Liver (tissue), 8 donors: ENCODE measurements at regions not wholly inside any gene's neighbourhood (a gene's known extent, or its start where the extent isn't known, plus 50 kb on each side); places are given as distances from the start of the nearest gene placed in this dataset.

ENCODE experiments used
- DNase-seq: peaks from one replicate; pipeline ENCODE4 v3.0.0-alpha.2; 2017; ENCODE audit warnings: low spot score
- H3K27ac ChIP-seq, 2 donors: one replicate each; pipeline ENCODE4 v1.7.0; 2013; ENCODE audit warnings: inconsistent platforms in 2 of 2, low read length in 2 of 2, control low read depth in 1 of 2, low read depth in 1 of 2, mild to moderate bottlenecking in 1 of 2
- H3K27me3 ChIP-seq, 4 donors: one replicate each; pipeline versions ENCODE4 v1.6.1 to v1.7.0; 2013; ENCODE audit warnings: low read length in 3 of 4, inconsistent platforms in 1 of 4, mild to moderate bottlenecking in 1 of 4, moderate library complexity in 1 of 4; ENCODE audit not compliant: control insufficient read depth in 4 of 4, insufficient read depth in 4 of 4
- H3K36me3 ChIP-seq, 4 donors: one replicate each; pipeline versions ENCODE4 v1.6.1 to v1.7.0; 2013; ENCODE audit warnings: low read length in 3 of 4, mild to moderate bottlenecking in 3 of 4, low read depth in 1 of 4, moderate library complexity in 1 of 4; ENCODE audit not compliant: control insufficient read depth in 4 of 4, insufficient read depth in 3 of 4
- H3K4me1 ChIP-seq, 4 donors: one replicate each; pipeline versions ENCODE4 v1.6.1 to v1.7.0; 2013; ENCODE audit warnings: low read length in 3 of 4, mild to moderate bottlenecking in 3 of 4, moderate library complexity in 1 of 4; ENCODE audit not compliant: control insufficient read depth in 4 of 4, insufficient read depth in 4 of 4
- H3K4me3 ChIP-seq, 3 donors: one replicate each; pipeline versions ENCODE4 v1.6.1 to v1.7.0; 2013; ENCODE audit warnings: low read length in 3 of 3, control low read depth in 1 of 3, low read depth in 1 of 3, mild to moderate bottlenecking in 1 of 3
- H3K9ac ChIP-seq, 2 donors: one replicate each; pipeline ENCODE4 v1.7.0; 2013; ENCODE audit warnings: low read length in 2 of 2, mild to moderate bottlenecking in 2 of 2, moderate library complexity in 2 of 2, control low read depth in 1 of 2, low read depth in 1 of 2
- H3K9me3 ChIP-seq, 4 donors: one replicate each; pipeline versions ENCODE4 v1.6.1 to v1.7.0; 2013; ENCODE audit warnings: low read length in 3 of 4; ENCODE audit not compliant: control insufficient read depth in 4 of 4
- EGR1 ChIP-seq, 2 donors: IDR thresholded peaks; 2 replicates each; pipeline ENCODE4 v1.6.1; 2016 to 2018; ENCODE audit warnings: antibody characterized with exemption in 2 of 2, low read depth in 2 of 2
- FOXA1 ChIP-seq: IDR thresholded peaks from 2 replicates; pipeline ENCODE4 v1.6.1; 2016; ENCODE audit warnings: antibody characterized with exemption
- GABPA ChIP-seq, 2 donors: IDR thresholded peaks in 1 of 2; conservative IDR thresholded peaks in 1 of 2; 2 replicates each; pipeline ENCODE4 v1.6.1; 2016; ENCODE audit warnings: antibody characterized with exemption in 2 of 2, mild to moderate bottlenecking in 1 of 2, moderate library complexity in 1 of 2
- HNF4A ChIP-seq, 2 donors: conservative IDR thresholded peaks; 2 replicates each; pipeline ENCODE4 v1.6.1; 2016; ENCODE audit warnings: antibody characterized with exemption in 2 of 2, mild to moderate bottlenecking in 2 of 2
- HNF4G ChIP-seq: IDR thresholded peaks from 2 replicates; pipeline ENCODE4 v1.6.1; 2016; ENCODE audit warnings: antibody characterized with exemption
- JUND ChIP-seq, 2 donors: IDR thresholded peaks; 2 replicates each; pipeline ENCODE4 v1.6.1; 2016; ENCODE audit warnings: antibody characterized with exemption in 2 of 2
- NR2F2 ChIP-seq: IDR thresholded peaks from 2 replicates; pipeline ENCODE4 v1.6.1; 2016; ENCODE audit warnings: antibody characterized with exemption
- RAD21 ChIP-seq, 2 donors: IDR thresholded peaks; 2 replicates each; pipeline ENCODE4 v1.6.1; 2016; ENCODE audit warnings: antibody characterized with exemption in 2 of 2, mild to moderate bottlenecking in 2 of 2
- RXRA ChIP-seq, 2 donors: IDR thresholded peaks; 2 replicates each; pipeline ENCODE4 v1.6.1; 2017 to 2018; ENCODE audit warnings: antibody characterized with exemption in 2 of 2, mild to moderate bottlenecking in 1 of 2
- SP1 ChIP-seq: IDR thresholded peaks from 2 replicates; pipeline ENCODE4 v1.6.1; 2018; ENCODE audit warnings: antibody characterized with exemption, mild to moderate bottlenecking
- TAF1 ChIP-seq: conservative IDR thresholded peaks from 2 replicates; pipeline ENCODE4 v1.6.1; 2016; ENCODE audit warnings: antibody characterized with exemption, mild to moderate bottlenecking
- YY1 ChIP-seq: IDR thresholded peaks from 2 replicates; pipeline ENCODE4 v1.6.1; 2016; ENCODE audit warnings: antibody characterized with exemption, mild to moderate bottlenecking
- WGBS: extraction: QIAGEN DNeasy Blood & Tissue Kit; methylation state at CpG from one replicate; pipeline ENCODE4 v1.1.7; 2013; 5-methylcytosine and 5-hydroxymethylcytosine counted together
- TF ChIP-seq, protein P1 (sequence below): IDR thresholded peaks from 2 replicates; pipeline ENCODE4 v1.6.1; 2016; ENCODE audit warnings: antibody characterized with exemption
- TF ChIP-seq, protein P2 (sequence below): IDR thresholded peaks from 2 replicates; pipeline ENCODE4 v1.6.1; 2016; ENCODE audit warnings: antibody characterized with exemption
- TF ChIP-seq, protein P3 (sequence below): fragments of 150-350 bp; IDR thresholded peaks from 2 replicates; pipeline ENCODE4 v1.5.1; 2017; ENCODE audit warnings: improper control_type of control experiment, low read depth, low read length; ENCODE audit not compliant: missing input control
- TF ChIP-seq, protein P4 (sequence below): IDR thresholded peaks from 2 replicates; pipeline ENCODE4 v1.6.1; 2016; ENCODE audit warnings: antibody characterized with exemption
- donor health status: healthy.
- donor health status: healthy.
- donor health status: healthy.
- donor health status: healthy.
- donor health status: healthy.

DNA sequence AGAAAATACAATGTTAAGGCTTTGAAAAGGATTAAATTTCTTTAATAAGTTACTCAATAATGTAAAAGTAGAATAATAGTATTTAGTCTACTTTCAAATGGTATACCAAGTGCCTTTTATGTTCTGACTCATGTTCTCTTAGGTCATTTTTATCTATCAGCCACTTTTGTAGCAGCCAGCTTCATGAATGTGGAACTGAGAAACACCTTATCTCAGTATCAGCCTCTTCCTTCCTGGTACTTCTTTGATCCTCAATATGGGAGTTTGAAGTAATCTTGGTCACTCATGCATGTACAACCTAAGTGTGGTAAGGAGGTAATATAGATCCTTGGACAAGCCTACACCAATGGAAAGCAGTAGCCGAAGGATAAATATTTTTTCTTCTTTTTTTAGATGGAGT is 180.4 kb upstream of the NRXN1 start:
- no peak for DNase-seq
- Histone ChIP-seq H3K36me3 (no peaks in the 10 kb centered on the region), H3K4me3 (no peak overlapping the region), H3K4me1 (no peaks in the 10 kb centered on the region), H3K27ac (no peak overlapping the region), H3K27me3 (no peaks in the 10 kb centered on the region), H3K9ac (no peak overlapping the region), H3K9me3 (no peaks in the 10 kb centered on the region)
- TF ChIP-seq RAD21 (IDR thresholded peaks at IDR 0.05) = no peak
- no peak for TF ChIP-seq HNF4G
- TF ChIP-seq YY1 = no peak
- no peak for TF ChIP-seq GABPA (IDR thresholded peaks at IDR 0.05 in 1 of 2, conservative IDR thresholded peaks at IDR 0.05 in 1 of 2)
- no peak for TF ChIP-seq HNF4A (conservative IDR thresholded peaks at IDR 0.05)
- TF ChIP-seq NR2F2 = no peak
- TF ChIP-seq FOXA1 = no peak
- TF ChIP-seq, protein P1, sequence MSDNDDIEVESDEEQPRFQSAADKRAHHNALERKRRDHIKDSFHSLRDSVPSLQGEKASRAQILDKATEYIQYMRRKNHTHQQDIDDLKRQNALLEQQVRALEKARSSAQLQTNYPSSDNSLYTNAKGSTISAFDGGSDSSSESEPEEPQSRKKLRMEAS = no peak
- TF ChIP-seq, protein P2, sequence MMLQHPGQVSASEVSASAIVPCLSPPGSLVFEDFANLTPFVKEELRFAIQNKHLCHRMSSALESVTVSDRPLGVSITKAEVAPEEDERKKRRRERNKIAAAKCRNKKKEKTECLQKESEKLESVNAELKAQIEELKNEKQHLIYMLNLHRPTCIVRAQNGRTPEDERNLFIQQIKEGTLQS = no peak
- TF ChIP-seq, protein P3, sequence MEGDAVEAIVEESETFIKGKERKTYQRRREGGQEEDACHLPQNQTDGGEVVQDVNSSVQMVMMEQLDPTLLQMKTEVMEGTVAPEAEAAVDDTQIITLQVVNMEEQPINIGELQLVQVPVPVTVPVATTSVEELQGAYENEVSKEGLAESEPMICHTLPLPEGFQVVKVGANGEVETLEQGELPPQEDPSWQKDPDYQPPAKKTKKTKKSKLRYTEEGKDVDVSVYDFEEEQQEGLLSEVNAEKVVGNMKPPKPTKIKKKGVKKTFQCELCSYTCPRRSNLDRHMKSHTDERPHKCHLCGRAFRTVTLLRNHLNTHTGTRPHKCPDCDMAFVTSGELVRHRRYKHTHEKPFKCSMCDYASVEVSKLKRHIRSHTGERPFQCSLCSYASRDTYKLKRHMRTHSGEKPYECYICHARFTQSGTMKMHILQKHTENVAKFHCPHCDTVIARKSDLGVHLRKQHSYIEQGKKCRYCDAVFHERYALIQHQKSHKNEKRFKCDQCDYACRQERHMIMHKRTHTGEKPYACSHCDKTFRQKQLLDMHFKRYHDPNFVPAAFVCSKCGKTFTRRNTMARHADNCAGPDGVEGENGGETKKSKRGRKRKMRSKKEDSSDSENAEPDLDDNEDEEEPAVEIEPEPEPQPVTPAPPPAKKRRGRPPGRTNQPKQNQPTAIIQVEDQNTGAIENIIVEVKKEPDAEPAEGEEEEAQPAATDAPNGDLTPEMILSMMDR = no peak
- TF ChIP-seq, protein P4, sequence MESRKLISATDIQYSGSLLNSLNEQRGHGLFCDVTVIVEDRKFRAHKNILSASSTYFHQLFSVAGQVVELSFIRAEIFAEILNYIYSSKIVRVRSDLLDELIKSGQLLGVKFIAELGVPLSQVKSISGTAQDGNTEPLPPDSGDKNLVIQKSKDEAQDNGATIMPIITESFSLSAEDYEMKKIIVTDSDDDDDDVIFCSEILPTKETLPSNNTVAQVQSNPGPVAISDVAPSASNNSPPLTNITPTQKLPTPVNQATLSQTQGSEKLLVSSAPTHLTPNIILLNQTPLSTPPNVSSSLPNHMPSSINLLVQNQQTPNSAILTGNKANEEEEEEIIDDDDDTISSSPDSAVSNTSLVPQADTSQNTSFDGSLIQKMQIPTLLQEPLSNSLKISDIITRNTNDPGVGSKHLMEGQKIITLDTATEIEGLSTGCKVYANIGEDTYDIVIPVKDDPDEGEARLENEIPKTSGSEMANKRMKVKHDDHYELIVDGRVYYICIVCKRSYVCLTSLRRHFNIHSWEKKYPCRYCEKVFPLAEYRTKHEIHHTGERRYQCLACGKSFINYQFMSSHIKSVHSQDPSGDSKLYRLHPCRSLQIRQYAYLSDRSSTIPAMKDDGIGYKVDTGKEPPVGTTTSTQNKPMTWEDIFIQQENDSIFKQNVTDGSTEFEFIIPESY = no peak
- no peak for TF ChIP-seq RXRA (IDR thresholded peaks at IDR 0.05)
- no peak for TF ChIP-seq JUND (IDR thresholded peaks at IDR 0.05)
- TF ChIP-seq EGR1 (IDR thresholded peaks at IDR 0.05; ENCODE audit: low read depth in 2 of 2) = no peak
- no peak for TF ChIP-seq SP1
- TF ChIP-seq TAF1 = no peak
- WGBS = 93% methylated on average over 1 of the region's 1 CpG

DNA sequence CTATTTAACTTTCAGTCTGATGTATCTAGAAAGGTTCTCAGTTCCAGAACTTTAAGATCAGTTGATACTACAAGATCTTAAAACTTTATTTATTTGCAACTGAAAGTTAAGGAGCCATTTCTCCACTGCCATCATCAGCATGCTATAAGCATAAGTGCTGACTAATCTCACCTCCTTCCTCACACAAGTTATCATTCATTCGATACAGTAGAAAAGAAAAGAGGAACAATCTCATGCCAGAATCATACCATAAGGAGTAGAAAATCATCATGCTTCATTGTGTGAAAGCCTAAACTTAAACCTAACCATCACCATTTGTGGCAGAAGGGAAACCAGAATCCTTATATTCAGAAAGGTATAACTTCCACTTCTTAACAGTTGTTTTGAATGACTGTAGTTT is 176.6 kb upstream of the NRXN1 start:
- 71% methylated on average over 1 of the region's 1 CpG for WGBS
- TF ChIP-seq RXRA (IDR thresholded peaks at IDR 0.05) = no peak
- TF ChIP-seq, protein P3 = no peak

More for the DNA sequence above, 176.6 kb upstream of the NRXN1 start:
- Histone ChIP-seq H3K27ac (no peak overlapping the region), H3K27me3 (no peaks in the 10 kb centered on the region), H3K4me3 (no peak overlapping the region), H3K9ac (no peak overlapping the region), H3K36me3 (no peaks in the 10 kb centered on the region), H3K9me3 (no peaks in the 10 kb centered on the region), H3K4me1 (no peaks in the 10 kb centered on the region)
- no peak for DNase-seq
